HepG2 (cell line): ENCODE measurements at regions not wholly inside any gene's neighbourhood (a gene's known extent, or its start where the extent isn't known, plus 50 kb on each side); places are given as distances from the start of the nearest gene placed in this dataset.

Source experiments
- GZF1 ChIP-seq: sonication (generic); formaldehyde crosslinking; IDR thresholded peaks from 2 replicates; pipeline ENCODE4 v1.5.1; 2020; ENCODE audit warnings: mild to moderate bottlenecking, missing genetic modification reagents
- ZNF207 ChIP-seq: fragments of 450-650 bp; IDR thresholded peaks from 2 replicates; pipeline ENCODE4 v1.6.1; 2016; ENCODE audit warnings: antibody characterized with exemption, borderline replicate concordance
- ZNF263 ChIP-seq: sonication (generic); formaldehyde crosslinking; IDR thresholded peaks from 2 replicates; pipeline ENCODE4 v1.4.0; 2020; ENCODE audit warnings: missing genetic modification reagents
- TF ChIP-seq, protein P1 (sequence below): sonication (generic); formaldehyde crosslinking; IDR thresholded peaks from 2 replicates; pipeline ENCODE4 v1.4.0; 2020; ENCODE audit warnings: missing genetic modification reagents, borderline replicate concordance

DNA sequence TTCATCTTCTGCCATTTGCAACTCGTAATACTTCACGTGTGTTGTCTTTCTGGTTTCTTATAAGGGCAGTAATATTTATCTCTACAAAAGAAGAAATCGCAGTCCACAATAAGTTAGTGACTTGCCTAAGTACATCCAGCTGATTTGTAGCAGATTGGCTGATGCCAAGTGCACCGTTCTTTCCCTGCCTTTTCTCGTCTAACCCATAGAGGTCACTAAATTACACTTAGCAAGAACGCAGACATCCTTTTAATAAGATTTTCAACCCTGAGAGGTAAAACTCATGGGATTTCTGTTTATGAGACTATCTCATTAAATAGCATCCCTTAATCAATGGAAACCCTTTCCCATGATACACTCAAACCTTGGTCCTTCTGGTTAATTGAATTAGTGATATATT, 408.6 kb upstream of the ACTRT1 start:
- TF ChIP-seq GZF1 (CRISPR knock-in tag) (no peak), ZNF263 (CRISPR knock-in tag) (no peak), ZNF207 (no peak)
- TF ChIP-seq, protein P1, sequence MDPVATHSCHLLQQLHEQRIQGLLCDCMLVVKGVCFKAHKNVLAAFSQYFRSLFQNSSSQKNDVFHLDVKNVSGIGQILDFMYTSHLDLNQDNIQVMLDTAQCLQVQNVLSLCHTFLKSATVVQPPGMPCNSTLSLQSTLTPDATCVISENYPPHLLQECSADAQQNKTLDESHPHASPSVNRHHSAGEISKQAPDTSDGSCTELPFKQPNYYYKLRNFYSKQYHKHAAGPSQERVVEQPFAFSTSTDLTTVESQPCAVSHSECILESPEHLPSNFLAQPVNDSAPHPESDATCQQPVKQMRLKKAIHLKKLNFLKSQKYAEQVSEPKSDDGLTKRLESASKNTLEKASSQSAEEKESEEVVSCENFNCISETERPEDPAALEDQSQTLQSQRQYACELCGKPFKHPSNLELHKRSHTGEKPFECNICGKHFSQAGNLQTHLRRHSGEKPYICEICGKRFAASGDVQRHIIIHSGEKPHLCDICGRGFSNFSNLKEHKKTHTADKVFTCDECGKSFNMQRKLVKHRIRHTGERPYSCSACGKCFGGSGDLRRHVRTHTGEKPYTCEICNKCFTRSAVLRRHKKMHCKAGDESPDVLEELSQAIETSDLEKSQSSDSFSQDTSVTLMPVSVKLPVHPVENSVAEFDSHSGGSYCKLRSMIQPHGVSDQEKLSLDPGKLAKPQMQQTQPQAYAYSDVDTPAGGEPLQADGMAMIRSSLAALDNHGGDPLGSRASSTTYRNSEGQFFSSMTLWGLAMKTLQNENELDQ (CRISPR knock-in tag), result no peak
